ENCODE measurements at regions not wholly inside any gene's neighbourhood (a gene's known extent, or its start where the extent isn't known, plus 50 kb on each side); places are given as distances from the start of the nearest gene placed in this dataset.

DNA sequence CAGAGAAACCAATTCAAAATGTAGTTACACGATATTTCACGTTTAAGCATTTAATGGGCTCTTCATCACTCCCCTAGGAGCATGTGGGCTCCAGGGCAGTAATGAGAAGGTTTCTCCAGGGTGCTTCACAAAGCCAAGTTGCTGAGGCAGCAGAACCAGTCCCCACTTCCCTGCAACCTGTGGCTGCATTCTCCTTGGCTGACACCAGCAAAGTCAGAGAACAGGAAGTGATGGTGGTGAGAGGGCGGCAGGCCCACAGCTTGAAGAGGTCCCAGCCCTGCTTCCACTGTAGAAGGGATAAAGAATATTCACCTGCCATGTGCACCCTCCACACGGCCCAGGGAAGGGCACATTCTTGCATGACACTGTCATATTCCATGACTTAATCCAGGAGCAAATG is 133.2 kb downstream of the CBLN1 start:
- TF ChIP-seq, protein P1, sequence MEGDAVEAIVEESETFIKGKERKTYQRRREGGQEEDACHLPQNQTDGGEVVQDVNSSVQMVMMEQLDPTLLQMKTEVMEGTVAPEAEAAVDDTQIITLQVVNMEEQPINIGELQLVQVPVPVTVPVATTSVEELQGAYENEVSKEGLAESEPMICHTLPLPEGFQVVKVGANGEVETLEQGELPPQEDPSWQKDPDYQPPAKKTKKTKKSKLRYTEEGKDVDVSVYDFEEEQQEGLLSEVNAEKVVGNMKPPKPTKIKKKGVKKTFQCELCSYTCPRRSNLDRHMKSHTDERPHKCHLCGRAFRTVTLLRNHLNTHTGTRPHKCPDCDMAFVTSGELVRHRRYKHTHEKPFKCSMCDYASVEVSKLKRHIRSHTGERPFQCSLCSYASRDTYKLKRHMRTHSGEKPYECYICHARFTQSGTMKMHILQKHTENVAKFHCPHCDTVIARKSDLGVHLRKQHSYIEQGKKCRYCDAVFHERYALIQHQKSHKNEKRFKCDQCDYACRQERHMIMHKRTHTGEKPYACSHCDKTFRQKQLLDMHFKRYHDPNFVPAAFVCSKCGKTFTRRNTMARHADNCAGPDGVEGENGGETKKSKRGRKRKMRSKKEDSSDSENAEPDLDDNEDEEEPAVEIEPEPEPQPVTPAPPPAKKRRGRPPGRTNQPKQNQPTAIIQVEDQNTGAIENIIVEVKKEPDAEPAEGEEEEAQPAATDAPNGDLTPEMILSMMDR (IDR thresholded peaks at IDR 0.05) = no peak
- TF ChIP-seq POLR2A (IDR thresholded peaks at IDR 0.05) = no peak

Measured in esophagus squamous epithelium (tissue), 4 donors.